ENCODE measurements at regions not wholly inside any gene's neighbourhood (a gene's known extent, or its start where the extent isn't known, plus 50 kb on each side); places are given as distances from the start of the nearest gene placed in this dataset.

GRCh38 chr7:46009211-46009610 lies 88.1 kb upstream of the IGFBP3 start:
- no peak for DNase-seq (ENCODE audit: low spot score)

- no peak for DNase-seq (ENCODE audit: low spot score)
These were observed 87.0 kb upstream of the IGFBP3 start for GRCh38 chr7:46007990-46008643.

GRCh38 chr7:46007194-46007593 lies 86.1 kb upstream of the IGFBP3 start:
- no peak for DNase-seq (ENCODE audit: low spot score)

GRCh38 chr7:46006723-46007122 lies 85.7 kb upstream of the IGFBP3 start:
- DNase-seq (ENCODE audit: low spot score), result no peak

- DNase-seq (ENCODE audit: low spot score), result no peak
These were observed 85.1 kb upstream of the IGFBP3 start for GRCh38 chr7:46006212-46006611.

- DNase-seq (ENCODE audit: low spot score), result no peak
These were observed 83.9 kb upstream of the IGFBP3 start for GRCh38 chr7:46004965-46005364.

- no peak for DNase-seq (ENCODE audit: low spot score)
These were observed 83.1 kb upstream of the IGFBP3 start for GRCh38 chr7:46003896-46004875.

GRCh38 chr7:46003161-46003560 lies 82.1 kb upstream of the IGFBP3 start:
- DNase-seq (ENCODE audit: low spot score), result no peak

GRCh38 chr7:46000513-46000912 lies 79.4 kb upstream of the IGFBP3 start:
- DNase-seq (ENCODE audit: low spot score), result no peak

GRCh38 chr7:45999541-45999940 lies 78.5 kb upstream of the IGFBP3 start:
- no peak for DNase-seq (ENCODE audit: low spot score)

GRCh38 chr7:45998506-45998905 lies 77.4 kb upstream of the IGFBP3 start:
- no peak for DNase-seq (ENCODE audit: low spot score)

GRCh38 chr7:45993621-45994020 lies 72.5 kb upstream of the IGFBP3 start:
- no peak for DNase-seq (ENCODE audit: low spot score)

GRCh38 chr7:45992826-45993225 lies 71.8 kb upstream of the IGFBP3 start:
- no peak for DNase-seq (ENCODE audit: low spot score)

GRCh38 chr7:45990276-45990675 lies 69.2 kb upstream of the IGFBP3 start:
- no peak for DNase-seq (ENCODE audit: low spot score)

GRCh38 chr7:45988405-45989057 lies 67.5 kb upstream of the IGFBP3 start:
- no peak for DNase-seq (ENCODE audit: low spot score)

- DNase-seq (ENCODE audit: low spot score), result no peak
These were observed 66.6 kb upstream of the IGFBP3 start for GRCh38 chr7:45987521-45988290.

- no peak for DNase-seq (ENCODE audit: low spot score)
These were observed 65.6 kb upstream of the IGFBP3 start for GRCh38 chr7:45986355-45987298.

GRCh38 chr7:45985902-45986301 lies 64.8 kb upstream of the IGFBP3 start:
- no peak for DNase-seq (ENCODE audit: low spot score)

- DNase-seq (ENCODE audit: low spot score), result no peak
These were observed 63.6 kb upstream of the IGFBP3 start for GRCh38 chr7:45984386-45985295.
